ENCODE measurements at regions not wholly inside any gene's neighbourhood (a gene's known extent, or its start where the extent isn't known, plus 50 kb on each side); places are given as distances from the start of the nearest gene placed in this dataset.

GRCh38 chr4:12265554-12265953, 836.9 kb upstream of the HS3ST1 start:
- Mint-ChIP-seq H3K36me3 (peaks cover 11% of the 10 kb centered on the region), H3K27ac (no peak overlapping the region), H3K4me1 (no peaks in the 10 kb centered on the region), H3K4me3 (no peak overlapping the region), H3K9me3 (peaks cover 19% of the 10 kb centered on the region), H3K27me3 (ENCODE audit: low read depth) (no peaks in the 10 kb centered on the region)
- no peak for TF ChIP-seq MYBL2 (CRISPR knock-in tag; IDR thresholded peaks at IDR 0.05)
- TF ChIP-seq ZNF121 (CRISPR knock-in tag; IDR thresholded peaks at IDR 0.05): no peak
- no peak for TF ChIP-seq GRHL2 (CRISPR knock-in tag; IDR thresholded peaks at IDR 0.05; ENCODE audit: insufficient replicate concordance, severe bottlenecking)
- TF ChIP-seq SOX15 (CRISPR knock-in tag; IDR thresholded peaks at IDR 0.05): no peak
- TF ChIP-seq ATF3 (CRISPR knock-in tag; conservative IDR thresholded peaks at IDR 0.05): no peak
- TF ChIP-seq ZNF219 (CRISPR knock-in tag; IDR thresholded peaks at IDR 0.05; ENCODE audit: borderline replicate concordance): no peak
- TF ChIP-seq FOXP1 (CRISPR knock-in tag; IDR thresholded peaks at IDR 0.05; ENCODE audit: borderline replicate concordance): no peak
- no peak for TF ChIP-seq GABPB1 (CRISPR knock-in tag; IDR thresholded peaks at IDR 0.05)
- TF ChIP-seq ERG (CRISPR knock-in tag; IDR thresholded peaks at IDR 0.05): no peak
- no peak for TF ChIP-seq ZNF138 (CRISPR knock-in tag; conservative IDR thresholded peaks at IDR 0.05)
- TF ChIP-seq TEAD1 (CRISPR knock-in tag; IDR thresholded peaks at IDR 0.05): no peak
- TF ChIP-seq JAZF1 (CRISPR knock-in tag; IDR thresholded peaks at IDR 0.05): no peak
- TF ChIP-seq SMAD4 (CRISPR knock-in tag; IDR thresholded peaks at IDR 0.05): no peak
- ChIA-PET POLR2A (no interaction called here), CTCF (no interaction called here)
- no peak for DNase-seq (ENCODE audit: low spot score)
- ATAC-seq: no peak

- Mint-ChIP-seq H3K9me3 (peaks cover 32% of the 10 kb centered on the region), H3K27me3 (ENCODE audit: low read depth) (no peaks in the 10 kb centered on the region), H3K4me3 (no peak overlapping the region), H3K4me1 (no peaks in the 10 kb centered on the region), H3K27ac (no peak overlapping the region), H3K36me3 (peaks cover 19% of the 10 kb centered on the region)
- no peak for ATAC-seq
- TF ChIP-seq MXD4 (CRISPR knock-in tag; IDR thresholded peaks at IDR 0.05; ENCODE audit: borderline replicate concordance) (no peak), ZNF423 (CRISPR knock-in tag; IDR thresholded peaks at IDR 0.05) (no peak), GTF2I (CRISPR knock-in tag; conservative IDR thresholded peaks at IDR 0.05) (no peak), ZSCAN18 (CRISPR knock-in tag; IDR thresholded peaks at IDR 0.05) (no peak), TEAD1 (CRISPR knock-in tag; IDR thresholded peaks at IDR 0.05) (no peak), ZNF281 (CRISPR knock-in tag; IDR thresholded peaks at IDR 0.05) (no peak), MYBL2 (CRISPR knock-in tag; IDR thresholded peaks at IDR 0.05) (no peak), NFYB (CRISPR knock-in tag; conservative IDR thresholded peaks at IDR 0.05; ENCODE audit: low read depth) (no peak), AR (CRISPR knock-in tag; IDR thresholded peaks at IDR 0.05) (no peak), ETV6 (CRISPR knock-in tag; IDR thresholded peaks at IDR 0.05) (no peak)
- POLR2A ChIA-PET: no interaction called here
- CTCF ChIA-PET: interaction anchor here (0.7 kb wide), 1 partner anchor 16 kb away, joined by 3 read pairs; no protein-coding TSS in a partner anchor
- no peak for DNase-seq (ENCODE audit: low spot score)
Measured at GRCh38 chr4:12260453-12260852, 831.8 kb upstream of the HS3ST1 start.
